ENCODE measurements at regions not wholly inside any gene's neighbourhood (a gene's known extent, or its start where the extent isn't known, plus 50 kb on each side); places are given as distances from the start of the nearest gene placed in this dataset.

DNA sequence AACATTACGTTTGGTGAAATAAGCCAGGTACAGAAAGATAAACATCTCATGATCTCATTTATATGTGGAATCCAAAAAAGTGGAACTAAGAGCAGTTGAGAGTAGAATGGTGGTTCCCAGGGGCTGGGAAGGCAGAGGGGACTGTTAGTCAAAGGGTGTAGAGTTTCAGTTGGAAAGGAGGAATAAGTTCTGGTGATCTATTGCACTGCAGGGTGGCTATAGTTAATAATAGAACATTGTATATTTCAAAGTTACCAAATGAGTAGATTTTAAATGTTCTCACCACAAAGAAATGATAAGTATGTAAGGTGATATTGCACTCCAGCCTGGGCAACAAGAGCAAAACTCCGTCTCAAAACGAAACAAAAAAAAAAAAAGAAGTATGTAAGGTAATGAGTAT is 260.1 kb upstream of the RAB6C start:
- no peak for TF ChIP-seq POLR2A (IDR thresholded peaks at IDR 0.05)
- TF ChIP-seq, protein P1, sequence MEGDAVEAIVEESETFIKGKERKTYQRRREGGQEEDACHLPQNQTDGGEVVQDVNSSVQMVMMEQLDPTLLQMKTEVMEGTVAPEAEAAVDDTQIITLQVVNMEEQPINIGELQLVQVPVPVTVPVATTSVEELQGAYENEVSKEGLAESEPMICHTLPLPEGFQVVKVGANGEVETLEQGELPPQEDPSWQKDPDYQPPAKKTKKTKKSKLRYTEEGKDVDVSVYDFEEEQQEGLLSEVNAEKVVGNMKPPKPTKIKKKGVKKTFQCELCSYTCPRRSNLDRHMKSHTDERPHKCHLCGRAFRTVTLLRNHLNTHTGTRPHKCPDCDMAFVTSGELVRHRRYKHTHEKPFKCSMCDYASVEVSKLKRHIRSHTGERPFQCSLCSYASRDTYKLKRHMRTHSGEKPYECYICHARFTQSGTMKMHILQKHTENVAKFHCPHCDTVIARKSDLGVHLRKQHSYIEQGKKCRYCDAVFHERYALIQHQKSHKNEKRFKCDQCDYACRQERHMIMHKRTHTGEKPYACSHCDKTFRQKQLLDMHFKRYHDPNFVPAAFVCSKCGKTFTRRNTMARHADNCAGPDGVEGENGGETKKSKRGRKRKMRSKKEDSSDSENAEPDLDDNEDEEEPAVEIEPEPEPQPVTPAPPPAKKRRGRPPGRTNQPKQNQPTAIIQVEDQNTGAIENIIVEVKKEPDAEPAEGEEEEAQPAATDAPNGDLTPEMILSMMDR (IDR thresholded peaks at IDR 0.05), result no peak

All from thyroid gland (tissue), 4 donors.